Cardiac muscle cell (in vitro differentiated cells and primary cell): ENCODE measurements at regions not wholly inside any gene's neighbourhood (a gene's known extent, or its start where the extent isn't known, plus 50 kb on each side); places are given as distances from the start of the nearest gene placed in this dataset.

Source experiments
- DNase-seq, 2 donors: peaks; one replicate each; pipeline versions ENCODE4 v3.0.0 to v3.0.0-alpha.2; 2010 to 2017; ENCODE audit warnings: low read depth in 1 of 2, low spot score in 1 of 2
- H3K27ac ChIP-seq: fragments of 200-600 bp; sonication (generic); 2 replicates; pipeline ENCODE4 v1.5.1; 2016
- H3K27me3 ChIP-seq: fragments of 200-600 bp; sonication (generic); 2 replicates; pipeline ENCODE4 v1.6.0; 2016; ENCODE audit warnings: control low read depth
- H3K36me3 ChIP-seq: fragments of 200-600 bp; sonication (generic); 2 replicates; pipeline ENCODE4 v1.5.1; 2016; ENCODE audit warnings: control low read depth
- H3K4me1 ChIP-seq: fragments of 200-600 bp; sonication (generic); 2 replicates; pipeline ENCODE4 v1.8.1; 2017; ENCODE audit warnings: low read depth, mild to moderate bottlenecking, mixed run types
- H3K4me3 ChIP-seq: fragments of 200-600 bp; sonication (generic); 2 replicates; pipeline ENCODE4 v1.5.1; 2016; ENCODE audit warnings: mild to moderate bottlenecking
- H3K9me3 ChIP-seq: fragments of 200-600 bp; sonication (generic); 2 replicates; pipeline ENCODE4 v1.5.1; 2017; ENCODE audit warnings: low read depth, mild to moderate bottlenecking, control low read depth
- TF ChIP-seq, protein P1 (sequence below): IDR thresholded peaks from 2 replicates; pipeline ENCODE4 v1.5.1; 2012; ENCODE audit warnings: low read depth, mild to moderate bottlenecking, low read length

DNA sequence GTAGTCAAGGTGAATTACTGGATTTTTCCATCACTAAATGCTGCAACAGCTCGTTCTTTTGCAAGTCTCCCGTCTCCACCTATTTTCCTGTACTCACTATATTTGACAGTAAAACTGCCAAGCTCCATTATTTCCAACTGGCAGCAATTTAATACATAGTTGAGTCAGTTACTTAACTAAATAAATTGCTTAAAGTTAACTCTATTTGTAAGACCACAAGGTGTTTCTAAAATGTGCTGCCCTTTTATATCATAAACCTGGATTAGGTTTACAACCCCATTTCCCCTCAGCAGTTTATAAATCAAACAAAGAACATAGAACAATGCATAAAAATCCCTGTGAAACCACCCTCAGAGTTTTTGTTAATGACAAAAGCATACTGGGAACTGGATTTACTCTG, 211.4 kb upstream of the DPH6 start:
- no peak for DNase-seq
- Histone ChIP-seq H3K27me3 (no peaks in the 10 kb centered on the region), H3K27ac (no peak overlapping the region)

DNA sequence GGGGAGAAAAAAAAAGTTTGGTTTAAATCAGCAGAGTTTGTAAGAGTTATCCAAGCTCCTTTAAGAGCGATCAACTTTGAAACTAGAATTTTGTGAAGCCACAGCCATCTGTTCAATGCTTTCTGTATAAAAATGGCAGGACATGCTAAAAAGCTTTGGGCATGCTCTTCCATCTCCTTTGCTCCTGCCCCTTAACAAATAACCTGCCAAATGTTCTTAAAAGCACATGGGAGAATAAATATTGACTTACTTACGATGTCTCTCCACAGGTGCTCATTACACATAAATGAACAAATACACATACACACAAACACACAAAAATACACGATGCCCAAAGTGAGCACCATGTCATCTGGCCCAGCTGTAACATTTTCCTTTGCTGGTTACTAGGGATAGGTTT, 211.8 kb upstream of the DPH6 start:
- Histone ChIP-seq H3K27me3 (no peaks in the 10 kb centered on the region), H3K27ac (no peak overlapping the region), H3K4me1 (peaks cover 47% of the 10 kb centered on the region), H3K9me3 (no peaks in the 10 kb centered on the region), H3K4me3 (no peak overlapping the region), H3K36me3 (no peaks in the 10 kb centered on the region)
- no peak for DNase-seq
- TF ChIP-seq, protein P1, sequence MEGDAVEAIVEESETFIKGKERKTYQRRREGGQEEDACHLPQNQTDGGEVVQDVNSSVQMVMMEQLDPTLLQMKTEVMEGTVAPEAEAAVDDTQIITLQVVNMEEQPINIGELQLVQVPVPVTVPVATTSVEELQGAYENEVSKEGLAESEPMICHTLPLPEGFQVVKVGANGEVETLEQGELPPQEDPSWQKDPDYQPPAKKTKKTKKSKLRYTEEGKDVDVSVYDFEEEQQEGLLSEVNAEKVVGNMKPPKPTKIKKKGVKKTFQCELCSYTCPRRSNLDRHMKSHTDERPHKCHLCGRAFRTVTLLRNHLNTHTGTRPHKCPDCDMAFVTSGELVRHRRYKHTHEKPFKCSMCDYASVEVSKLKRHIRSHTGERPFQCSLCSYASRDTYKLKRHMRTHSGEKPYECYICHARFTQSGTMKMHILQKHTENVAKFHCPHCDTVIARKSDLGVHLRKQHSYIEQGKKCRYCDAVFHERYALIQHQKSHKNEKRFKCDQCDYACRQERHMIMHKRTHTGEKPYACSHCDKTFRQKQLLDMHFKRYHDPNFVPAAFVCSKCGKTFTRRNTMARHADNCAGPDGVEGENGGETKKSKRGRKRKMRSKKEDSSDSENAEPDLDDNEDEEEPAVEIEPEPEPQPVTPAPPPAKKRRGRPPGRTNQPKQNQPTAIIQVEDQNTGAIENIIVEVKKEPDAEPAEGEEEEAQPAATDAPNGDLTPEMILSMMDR = no peak

More for the DNA sequence above, 211.4 kb upstream of the DPH6 start:
- Histone ChIP-seq H3K36me3 (no peaks in the 10 kb centered on the region), H3K4me3 (no peak overlapping the region), H3K9me3 (no peaks in the 10 kb centered on the region), H3K4me1 (peaks cover 49% of the 10 kb centered on the region)
- TF ChIP-seq, protein P1 = no peak

DNA sequence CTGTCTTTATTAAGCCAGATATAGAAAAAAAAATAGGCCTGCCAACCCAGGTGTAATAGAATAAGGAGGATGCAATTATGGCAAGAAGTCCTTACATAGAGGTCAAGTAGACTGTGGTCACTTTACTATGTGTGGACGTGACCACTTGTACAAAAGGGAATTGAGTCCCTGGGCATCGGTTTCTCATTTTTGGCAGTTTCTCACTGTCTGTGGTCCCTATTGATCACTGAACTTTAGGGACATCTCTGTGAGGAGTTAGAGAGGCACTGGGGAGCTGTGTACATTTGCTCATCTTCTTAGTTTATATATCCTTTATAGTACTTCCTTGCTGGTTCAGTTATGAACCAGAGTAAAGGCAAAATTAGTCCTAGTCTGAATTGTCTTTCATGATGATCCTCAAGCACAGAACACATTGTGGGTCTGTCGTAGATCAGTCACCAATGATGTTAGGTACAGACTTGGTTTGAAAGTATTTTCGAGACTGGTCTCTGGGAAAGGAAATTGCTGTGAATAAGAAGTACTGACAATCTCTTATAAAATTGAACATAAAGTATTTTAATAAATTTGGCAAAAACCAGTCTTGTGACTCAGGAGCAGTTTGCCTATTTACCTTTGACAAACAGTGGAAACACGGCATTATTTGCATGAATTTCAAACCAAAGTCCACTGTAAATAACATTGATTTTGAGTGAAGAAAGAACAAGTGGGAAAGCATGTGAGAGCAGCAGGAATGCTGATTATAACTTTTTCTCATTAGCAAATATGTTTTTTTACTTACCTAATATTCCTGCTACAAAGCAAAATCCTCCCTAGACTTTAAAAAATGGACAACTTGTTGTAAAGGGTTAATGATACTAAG, 218.9 kb upstream of the DPH6 start:
- no peaks in the 10 kb centered on the region for H3K27me3 ChIP-seq
- no peak overlapping the region for H3K4me3 ChIP-seq
- DNase-seq = no peak
- H3K36me3 ChIP-seq = no peaks in the 10 kb centered on the region
- no peak overlapping the region for H3K27ac ChIP-seq
- H3K9me3 ChIP-seq = no peaks in the 10 kb centered on the region
- TF ChIP-seq, protein P1 = no peak
- no peaks in the 10 kb centered on the region for H3K4me1 ChIP-seq

DNA sequence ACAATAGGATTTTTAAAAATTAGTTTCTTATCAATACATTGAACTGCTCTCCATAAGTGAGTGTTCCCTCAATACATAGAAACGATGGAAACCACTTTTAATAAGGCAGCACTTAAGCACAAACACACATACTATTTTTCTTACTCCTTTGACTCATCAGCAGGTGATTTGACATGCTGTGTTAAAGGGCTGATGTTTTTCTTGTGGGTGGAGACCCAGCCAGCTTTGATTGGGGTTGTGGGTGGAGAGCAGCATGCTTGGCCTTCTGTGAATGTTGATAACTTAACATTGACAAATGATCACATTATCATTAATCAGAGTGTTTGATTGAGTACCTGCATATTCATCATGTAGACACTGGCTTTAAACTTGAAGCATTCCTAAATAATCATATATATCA, 223.0 kb upstream of the DPH6 start:
- H3K4me1 ChIP-seq = no peaks in the 10 kb centered on the region
- no peak for DNase-seq
- H3K36me3 ChIP-seq = no peaks in the 10 kb centered on the region
- H3K9me3 ChIP-seq = no peaks in the 10 kb centered on the region
- no peaks in the 10 kb centered on the region for H3K27me3 ChIP-seq
- no peak overlapping the region for H3K27ac ChIP-seq
- H3K4me3 ChIP-seq = no peak overlapping the region
- TF ChIP-seq, protein P1 = no peak

DNA sequence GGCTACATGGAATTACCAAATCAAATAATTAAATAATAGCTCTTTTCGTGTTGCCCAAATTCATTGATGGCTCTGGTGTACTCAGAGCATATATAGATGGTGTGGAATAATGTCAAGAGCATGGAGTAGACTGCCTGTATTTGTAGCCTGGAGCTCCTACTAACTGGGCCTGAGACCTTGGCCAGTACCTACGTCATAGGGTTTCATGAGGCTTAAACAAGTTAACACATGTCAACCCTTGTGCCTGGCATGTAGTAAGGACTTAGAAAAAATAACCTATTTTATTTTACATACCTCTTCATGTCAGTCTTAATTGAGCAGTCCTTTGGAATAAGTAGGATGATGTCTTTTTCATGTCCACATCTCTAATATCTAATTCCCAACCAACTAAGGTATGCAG, 223.7 kb upstream of the DPH6 start:
- H3K27ac ChIP-seq = no peak overlapping the region
- TF ChIP-seq, protein P1 = no peak
- H3K9me3 ChIP-seq = no peaks in the 10 kb centered on the region
- DNase-seq = no peak
- H3K4me3 ChIP-seq = no peak overlapping the region
- no peaks in the 10 kb centered on the region for H3K4me1 ChIP-seq
- no peaks in the 10 kb centered on the region for H3K36me3 ChIP-seq
- H3K27me3 ChIP-seq = no peaks in the 10 kb centered on the region
